Stimulated activated CD8-positive, alpha-beta memory T cell treated with anti-CD3 and anti-CD28 coated beads, Interleukin-2, amount 100 ng/mL, for 48 hours (primary cell): ENCODE measurements at regions not wholly inside any gene's neighbourhood (a gene's known extent, or its start where the extent isn't known, plus 50 kb on each side); places are given as distances from the start of the nearest gene placed in this dataset.
"Not testable (repeated sequence)": the region's sequence is repeated elsewhere in the genome, so short reads cannot be mapped to it uniquely, and the experiment has no call there.

Source experiments
- DNase-seq, 2 donors: peaks; one replicate each; pipeline ENCODE4 v3.0.0-alpha.2; 2020; ENCODE audit warnings: low read depth in 2 of 2

GRCh38 chr3:72178463-72179106 lies 393.6 kb upstream of the PROK2 start:
- no peak for DNase-seq

GRCh38 chr3:72177075-72178050 lies 392.4 kb upstream of the PROK2 start:
- peak in 1 of 2 donors; percentile 3 for DNase-seq

- DNase-seq: no peak
Measured at GRCh38 chr3:72176537-72177041, 391.6 kb upstream of the PROK2 start.

GRCh38 chr3:72175296-72175858 lies 390.4 kb upstream of the PROK2 start:
- DNase-seq: no peak

GRCh38 chr3:72174890-72175289 lies 389.9 kb upstream of the PROK2 start:
- DNase-seq: no peak

GRCh38 chr3:72174040-72174439 lies 389.1 kb upstream of the PROK2 start:
- DNase-seq: no peak

GRCh38 chr3:72171946-72172345 lies 387.0 kb upstream of the PROK2 start:
- no peak for DNase-seq

DNA sequence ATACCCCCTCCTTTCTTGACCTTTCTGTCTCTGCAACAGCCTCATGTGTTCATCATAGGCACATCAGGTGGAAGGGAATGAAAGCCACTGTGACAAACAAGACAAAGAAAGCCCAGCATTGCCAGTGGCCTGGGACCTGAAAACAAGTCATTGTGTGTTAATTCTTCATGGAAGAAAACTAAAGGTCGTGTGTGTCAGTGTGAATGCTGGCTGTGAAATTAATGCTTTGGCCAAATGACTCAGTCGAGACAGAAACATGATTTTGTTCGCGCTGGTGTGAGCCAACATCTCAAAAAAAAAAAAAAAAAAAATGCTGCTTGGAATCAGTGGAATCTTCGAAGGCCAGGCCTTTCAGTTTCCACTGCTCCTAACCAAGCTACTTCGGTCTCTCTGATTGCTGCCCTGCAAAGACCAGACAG lies 386.5 kb upstream of the PROK2 start:
- no peak for DNase-seq

- no peak for DNase-seq
Measured at GRCh38 chr3:72169561-72170472, 384.9 kb upstream of the PROK2 start.

GRCh38 chr3:72169120-72169519 lies 384.2 kb upstream of the PROK2 start:
- no peak for DNase-seq

- no peak for DNase-seq
Measured at GRCh38 chr3:72165808-72166207, 380.9 kb upstream of the PROK2 start.

DNA sequence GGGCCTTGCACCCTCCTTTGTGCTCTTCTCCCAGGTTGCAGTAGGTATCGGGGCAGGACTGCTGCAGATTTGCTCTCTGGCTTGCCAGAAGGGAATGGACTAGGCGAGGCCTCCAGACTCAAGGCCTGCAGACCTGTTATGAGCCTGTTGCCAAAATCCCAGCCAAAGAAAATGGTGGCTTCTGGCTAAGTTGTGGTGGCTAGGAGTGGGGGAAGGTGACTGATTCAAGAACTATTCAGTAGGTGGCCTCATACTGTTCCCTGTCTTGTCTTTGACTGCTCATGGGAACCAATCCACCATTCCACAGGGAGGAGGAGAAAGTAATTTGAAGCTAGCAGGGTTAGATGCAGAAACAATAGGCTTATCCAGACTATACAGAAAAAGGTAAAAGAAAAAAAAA lies 380.4 kb upstream of the PROK2 start:
- DNase-seq: no peak

- no peak for DNase-seq
Measured at GRCh38 chr3:72164635-72164978, 379.7 kb upstream of the PROK2 start.

GRCh38 chr3:72163809-72164634 lies 379.1 kb upstream of the PROK2 start:
- DNase-seq: no peak

DNA sequence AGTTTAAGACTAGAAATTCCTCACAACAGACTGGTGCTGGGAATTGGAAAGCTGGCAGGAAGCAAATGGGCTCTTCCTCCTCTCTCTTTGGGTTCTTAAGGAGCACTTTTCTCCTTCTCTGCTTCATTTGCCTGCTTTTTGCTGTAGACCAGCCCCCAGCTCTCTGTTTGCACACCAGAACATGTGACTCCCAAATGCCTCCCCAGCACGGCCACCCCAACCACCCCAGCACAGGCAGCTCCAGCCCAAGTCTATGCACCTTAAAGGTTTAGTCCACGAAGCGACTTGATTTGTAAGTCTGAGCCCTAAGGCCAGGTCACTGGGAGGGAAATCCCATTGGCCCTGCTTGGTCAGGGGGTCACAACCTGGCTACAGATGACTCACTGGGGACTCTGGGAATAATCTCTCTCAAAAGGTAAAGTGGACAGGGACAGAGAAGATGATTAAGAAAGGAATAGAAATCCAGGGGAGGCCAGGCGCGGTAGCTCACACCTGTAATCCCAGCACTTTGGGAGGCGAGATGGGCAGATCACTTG lies 377.8 kb upstream of the PROK2 start:
- DNase-seq: no peak

DNA sequence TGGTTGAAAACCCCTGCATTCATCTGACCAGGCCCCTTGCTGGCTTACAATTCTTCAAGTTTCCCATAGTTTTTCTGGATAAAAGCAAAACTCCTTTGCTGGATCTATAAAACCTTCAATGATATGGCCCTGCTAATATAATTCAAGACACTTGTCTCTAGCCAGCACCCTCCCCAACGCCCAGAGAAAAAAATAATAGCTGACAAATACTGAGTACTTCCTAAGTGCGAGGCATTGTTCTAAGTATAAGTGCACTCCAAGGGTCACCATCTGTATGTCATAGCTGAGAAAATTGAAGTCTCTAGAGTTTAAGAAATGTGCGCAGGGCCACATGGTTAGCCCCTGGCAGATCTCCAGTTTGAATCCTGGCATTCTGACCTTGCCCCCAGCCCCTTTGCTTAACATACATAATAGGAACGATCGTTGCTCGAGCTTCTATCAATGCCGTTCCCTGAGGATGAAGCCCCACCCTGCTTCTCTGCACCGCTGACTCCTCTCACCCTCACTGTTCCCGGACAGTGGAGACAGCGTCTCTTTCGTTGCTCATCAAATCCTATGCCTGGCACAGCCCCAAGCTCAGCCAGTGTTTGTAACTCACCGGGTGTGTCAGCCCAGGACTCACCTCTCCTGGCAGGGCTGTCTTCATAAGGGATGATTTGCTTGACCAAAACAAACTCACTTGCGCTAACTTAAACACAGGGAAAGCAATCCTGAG lies 377.1 kb upstream of the PROK2 start:
- DNase-seq: no peak

DNA sequence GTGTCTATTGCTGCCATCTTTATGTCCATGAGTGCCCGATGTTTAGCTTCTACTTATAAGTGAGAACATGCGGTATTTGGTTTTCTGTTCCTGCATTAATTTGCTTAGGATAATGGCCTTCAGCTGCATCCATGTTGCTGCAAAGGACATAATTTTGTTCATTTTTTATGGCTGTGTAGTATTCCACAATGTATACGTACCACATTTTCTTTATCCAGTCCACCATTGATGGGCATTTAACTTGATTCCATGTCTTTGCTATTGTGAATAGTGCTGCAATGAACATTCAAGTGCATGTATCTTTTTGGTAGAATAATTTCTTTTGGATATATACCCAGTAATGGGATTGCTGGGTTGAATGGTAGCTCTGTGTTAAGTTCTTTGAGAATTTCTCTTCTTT lies 376.3 kb upstream of the PROK2 start:
- DNase-seq: not testable (repeated sequence)

- DNase-seq: no peak
Measured at GRCh38 chr3:72160351-72160750, 375.4 kb upstream of the PROK2 start.

DNA sequence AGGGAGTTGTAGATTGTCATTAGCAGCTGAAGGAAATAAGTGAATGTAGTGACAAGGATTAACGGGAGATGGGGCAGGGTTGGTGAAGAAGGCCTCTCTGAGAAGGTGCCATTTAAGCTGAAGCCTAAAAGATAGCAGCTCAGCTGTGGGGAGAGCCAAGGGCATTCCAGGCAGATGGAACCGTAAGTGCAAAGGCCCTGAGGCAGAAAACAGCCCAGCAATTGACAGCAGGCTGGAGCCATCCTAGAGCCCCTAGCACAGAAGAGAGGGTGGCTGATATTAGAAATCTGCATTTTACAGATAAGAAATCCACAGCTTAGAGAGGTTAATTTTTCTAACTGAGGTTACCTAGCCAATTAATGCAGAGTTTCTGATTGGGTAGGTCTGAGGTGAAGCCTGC lies 374.5 kb upstream of the PROK2 start:
- no peak for DNase-seq
